ENCODE measurements at regions not wholly inside any gene's neighbourhood (a gene's known extent, or its start where the extent isn't known, plus 50 kb on each side); places are given as distances from the start of the nearest gene placed in this dataset.

DNA sequence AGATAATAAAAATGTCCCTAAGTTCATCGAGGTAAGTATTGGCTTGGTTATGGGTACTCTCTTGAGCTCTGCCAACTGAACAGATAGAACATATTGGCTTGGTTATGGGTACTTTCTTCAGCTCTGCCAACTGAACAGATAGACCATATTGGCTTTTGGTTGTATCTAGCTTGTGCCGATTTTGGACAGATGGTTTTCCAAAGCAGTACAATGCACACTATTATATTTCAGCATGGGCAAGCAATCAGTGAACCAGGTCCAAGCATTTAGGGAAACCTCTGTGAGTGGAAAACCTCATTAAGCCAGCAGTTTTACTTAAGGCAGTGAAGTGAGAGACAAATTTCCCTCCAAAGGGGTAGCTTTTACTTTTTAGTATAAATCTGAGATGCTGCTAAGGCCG lies 1440.5 kb upstream of the SPRY2 start:
- no peak for TF ChIP-seq EZH2 (IDR thresholded peaks at IDR 0.05; ENCODE audit: low read depth, unreplicated experiment)
- no peak for TF ChIP-seq EZH2phosphoT487 (IDR thresholded peaks at IDR 0.05; ENCODE audit: unreplicated experiment)
- TF ChIP-seq, protein P1, sequence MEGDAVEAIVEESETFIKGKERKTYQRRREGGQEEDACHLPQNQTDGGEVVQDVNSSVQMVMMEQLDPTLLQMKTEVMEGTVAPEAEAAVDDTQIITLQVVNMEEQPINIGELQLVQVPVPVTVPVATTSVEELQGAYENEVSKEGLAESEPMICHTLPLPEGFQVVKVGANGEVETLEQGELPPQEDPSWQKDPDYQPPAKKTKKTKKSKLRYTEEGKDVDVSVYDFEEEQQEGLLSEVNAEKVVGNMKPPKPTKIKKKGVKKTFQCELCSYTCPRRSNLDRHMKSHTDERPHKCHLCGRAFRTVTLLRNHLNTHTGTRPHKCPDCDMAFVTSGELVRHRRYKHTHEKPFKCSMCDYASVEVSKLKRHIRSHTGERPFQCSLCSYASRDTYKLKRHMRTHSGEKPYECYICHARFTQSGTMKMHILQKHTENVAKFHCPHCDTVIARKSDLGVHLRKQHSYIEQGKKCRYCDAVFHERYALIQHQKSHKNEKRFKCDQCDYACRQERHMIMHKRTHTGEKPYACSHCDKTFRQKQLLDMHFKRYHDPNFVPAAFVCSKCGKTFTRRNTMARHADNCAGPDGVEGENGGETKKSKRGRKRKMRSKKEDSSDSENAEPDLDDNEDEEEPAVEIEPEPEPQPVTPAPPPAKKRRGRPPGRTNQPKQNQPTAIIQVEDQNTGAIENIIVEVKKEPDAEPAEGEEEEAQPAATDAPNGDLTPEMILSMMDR (conservative IDR thresholded peaks at IDR 0.05; ENCODE audit: low read depth in 2 of 2), result no peak
- TF ChIP-seq, protein P2, sequence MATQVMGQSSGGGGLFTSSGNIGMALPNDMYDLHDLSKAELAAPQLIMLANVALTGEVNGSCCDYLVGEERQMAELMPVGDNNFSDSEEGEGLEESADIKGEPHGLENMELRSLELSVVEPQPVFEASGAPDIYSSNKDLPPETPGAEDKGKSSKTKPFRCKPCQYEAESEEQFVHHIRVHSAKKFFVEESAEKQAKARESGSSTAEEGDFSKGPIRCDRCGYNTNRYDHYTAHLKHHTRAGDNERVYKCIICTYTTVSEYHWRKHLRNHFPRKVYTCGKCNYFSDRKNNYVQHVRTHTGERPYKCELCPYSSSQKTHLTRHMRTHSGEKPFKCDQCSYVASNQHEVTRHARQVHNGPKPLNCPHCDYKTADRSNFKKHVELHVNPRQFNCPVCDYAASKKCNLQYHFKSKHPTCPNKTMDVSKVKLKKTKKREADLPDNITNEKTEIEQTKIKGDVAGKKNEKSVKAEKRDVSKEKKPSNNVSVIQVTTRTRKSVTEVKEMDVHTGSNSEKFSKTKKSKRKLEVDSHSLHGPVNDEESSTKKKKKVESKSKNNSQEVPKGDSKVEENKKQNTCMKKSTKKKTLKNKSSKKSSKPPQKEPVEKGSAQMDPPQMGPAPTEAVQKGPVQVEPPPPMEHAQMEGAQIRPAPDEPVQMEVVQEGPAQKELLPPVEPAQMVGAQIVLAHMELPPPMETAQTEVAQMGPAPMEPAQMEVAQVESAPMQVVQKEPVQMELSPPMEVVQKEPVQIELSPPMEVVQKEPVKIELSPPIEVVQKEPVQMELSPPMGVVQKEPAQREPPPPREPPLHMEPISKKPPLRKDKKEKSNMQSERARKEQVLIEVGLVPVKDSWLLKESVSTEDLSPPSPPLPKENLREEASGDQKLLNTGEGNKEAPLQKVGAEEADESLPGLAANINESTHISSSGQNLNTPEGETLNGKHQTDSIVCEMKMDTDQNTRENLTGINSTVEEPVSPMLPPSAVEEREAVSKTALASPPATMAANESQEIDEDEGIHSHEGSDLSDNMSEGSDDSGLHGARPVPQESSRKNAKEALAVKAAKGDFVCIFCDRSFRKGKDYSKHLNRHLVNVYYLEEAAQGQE (IDR thresholded peaks at IDR 0.05; ENCODE audit: unreplicated experiment), result no peak
- no peak for TF ChIP-seq CREB1 (CRISPR knock-in tag; IDR thresholded peaks at IDR 0.05; ENCODE audit: low read depth)
- no peak for TF ChIP-seq POLR2AphosphoS5 (IDR thresholded peaks at IDR 0.05; ENCODE audit: low read depth)
- TF ChIP-seq ZNF114 (CRISPR knock-in tag; IDR thresholded peaks at IDR 0.05), result no peak
- TF ChIP-seq, protein P3, sequence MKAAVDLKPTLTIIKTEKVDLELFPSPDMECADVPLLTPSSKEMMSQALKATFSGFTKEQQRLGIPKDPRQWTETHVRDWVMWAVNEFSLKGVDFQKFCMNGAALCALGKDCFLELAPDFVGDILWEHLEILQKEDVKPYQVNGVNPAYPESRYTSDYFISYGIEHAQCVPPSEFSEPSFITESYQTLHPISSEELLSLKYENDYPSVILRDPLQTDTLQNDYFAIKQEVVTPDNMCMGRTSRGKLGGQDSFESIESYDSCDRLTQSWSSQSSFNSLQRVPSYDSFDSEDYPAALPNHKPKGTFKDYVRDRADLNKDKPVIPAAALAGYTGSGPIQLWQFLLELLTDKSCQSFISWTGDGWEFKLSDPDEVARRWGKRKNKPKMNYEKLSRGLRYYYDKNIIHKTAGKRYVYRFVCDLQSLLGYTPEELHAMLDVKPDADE (IDR thresholded peaks at IDR 0.05), result no peak
- TF ChIP-seq JUNB (IDR thresholded peaks at IDR 0.05; ENCODE audit: unreplicated experiment), result no peak
- TF ChIP-seq NANOG (IDR thresholded peaks at IDR 0.05; ENCODE audit: borderline replicate concordance), result no peak
